HG02678 (cell line): ENCODE measurements at regions not wholly inside any gene's neighbourhood (a gene's known extent, or its start where the extent isn't known, plus 50 kb on each side); places are given as distances from the start of the nearest gene placed in this dataset.

Experiments
- ATAC-seq: cut with Tn5 transposase; IDR thresholded peaks from one replicate; pipeline ENCODE4 v1.9.1; 2021; ENCODE audit warnings: mild to moderate bottlenecking, moderate library complexity; ENCODE audit not compliant: unreplicated experiment

DNA sequence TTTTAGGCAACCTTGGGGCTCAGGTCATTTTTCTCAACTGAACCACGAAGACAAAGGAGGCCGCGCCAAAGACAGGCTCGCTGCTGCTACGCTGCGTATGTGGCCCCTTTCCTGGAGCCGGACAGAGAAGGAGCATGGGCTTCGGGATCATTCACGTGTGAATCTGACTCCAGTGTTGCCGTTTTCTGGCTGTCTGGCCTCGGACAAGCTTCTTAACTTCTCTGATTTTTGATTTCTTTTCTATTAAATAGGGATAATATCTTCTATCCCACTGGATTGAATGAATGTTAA lies 50.8 kb upstream of the ZNF366 start:
- ATAC-seq = no peak

DNA sequence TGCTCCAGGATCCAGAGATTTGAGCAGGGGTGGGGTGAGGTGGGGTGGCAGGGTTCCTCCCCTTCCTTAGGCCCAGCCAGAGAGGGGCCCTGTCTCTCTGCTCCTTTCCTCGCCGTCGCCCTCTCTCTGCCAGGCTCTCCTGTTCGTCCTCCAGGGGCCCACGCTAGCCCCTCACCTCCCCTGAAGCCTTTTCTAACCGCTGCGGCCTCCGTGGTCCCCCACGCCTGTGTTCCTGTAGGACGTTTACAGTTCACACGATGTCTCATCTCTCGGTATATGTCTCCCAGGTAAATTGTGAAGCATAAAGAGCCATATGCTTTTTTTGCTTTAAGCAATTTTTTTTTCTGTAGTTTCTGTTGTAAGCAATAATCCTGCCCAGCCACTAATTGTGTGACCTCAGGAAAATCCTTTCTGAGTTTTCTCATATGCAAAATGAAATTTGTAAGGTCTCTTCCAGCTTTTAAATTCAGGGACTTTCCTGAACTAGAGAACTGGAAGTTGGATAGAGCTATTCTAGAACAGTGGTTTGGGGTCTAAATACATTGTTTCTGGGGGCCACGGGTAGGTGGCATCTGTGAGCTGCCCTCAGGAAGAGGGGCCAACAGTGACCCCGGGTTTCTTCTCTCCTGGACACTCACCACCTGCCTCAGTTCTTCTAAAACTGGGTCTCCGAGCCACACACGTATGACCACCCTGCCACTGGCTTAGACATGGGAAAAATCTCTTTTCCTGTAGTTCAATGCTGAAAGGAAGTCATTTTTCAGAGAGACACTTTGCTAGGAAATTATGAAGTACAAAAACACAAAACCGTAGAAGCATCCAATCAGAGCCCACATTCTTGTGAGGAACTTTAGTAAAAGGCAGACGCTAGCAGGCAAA lies 50.2 kb upstream of the ZNF366 start:
- ATAC-seq = no peak
